ENCODE measurements at regions not wholly inside any gene's neighbourhood (a gene's known extent, or its start where the extent isn't known, plus 50 kb on each side); places are given as distances from the start of the nearest gene placed in this dataset.

GRCh38 chr4:120005527-120005926 lies 61.1 kb downstream of the MAD2L1 start:
- Histone ChIP-seq H3K9me3 (no peaks in the 10 kb centered on the region), H3K4me1 (no peaks in the 10 kb centered on the region), H3K27me3 (no peaks in the 10 kb centered on the region), H3K4me3 (no peak overlapping the region), H3K36me3 (no peaks in the 10 kb centered on the region), H3K27ac (no peak overlapping the region)
- DNase-seq (ENCODE audit: low spot score in 2 of 2) = no peak
- TF ChIP-seq EP300 (IDR thresholded peaks at IDR 0.05) (no peak), CTCF (IDR thresholded peaks at IDR 0.05) (no peak), POLR2AphosphoS5 (IDR thresholded peaks at IDR 0.05) (no peak), POLR2A (IDR thresholded peaks at IDR 0.05) (no peak)

GRCh38 chr4:120005076-120005475 lies 61.6 kb downstream of the MAD2L1 start:
- no peak for DNase-seq (ENCODE audit: low spot score in 2 of 2)
- no peaks in the 10 kb centered on the region for H3K4me1 ChIP-seq
- H3K27me3 ChIP-seq = no peaks in the 10 kb centered on the region
- no peak overlapping the region for H3K27ac ChIP-seq
- WGBS = 57% methylated on average over 2 of the region's 2 CpGs
- H3K4me3 ChIP-seq = no peak overlapping the region
- H3K9me3 ChIP-seq = no peaks in the 10 kb centered on the region
- TF ChIP-seq POLR2A (IDR thresholded peaks at IDR 0.05) (no peak), CTCF (IDR thresholded peaks at IDR 0.05) (no peak), POLR2AphosphoS5 (IDR thresholded peaks at IDR 0.05) (no peak), EP300 (IDR thresholded peaks at IDR 0.05) (no peak)
- no peaks in the 10 kb centered on the region for H3K36me3 ChIP-seq

GRCh38 chr4:120004054-120004453 lies 62.6 kb downstream of the MAD2L1 start:
- no peak overlapping the region for H3K27ac ChIP-seq
- DNase-seq (ENCODE audit: low spot score in 2 of 2) = no peak
- TF ChIP-seq POLR2A (IDR thresholded peaks at IDR 0.05) (no peak), CTCF (IDR thresholded peaks at IDR 0.05) (no peak), POLR2AphosphoS5 (IDR thresholded peaks at IDR 0.05) (no peak), EP300 (IDR thresholded peaks at IDR 0.05) (no peak)
- H3K9me3 ChIP-seq = no peaks in the 10 kb centered on the region
- no peaks in the 10 kb centered on the region for H3K36me3 ChIP-seq
- WGBS = 81% methylated on average over 4 of the region's 4 CpGs
- no peaks in the 10 kb centered on the region for H3K27me3 ChIP-seq
- no peaks in the 10 kb centered on the region for H3K4me1 ChIP-seq
- H3K4me3 ChIP-seq = no peak overlapping the region

GRCh38 chr4:120003193-120003592 lies 63.5 kb downstream of the MAD2L1 start:
- WGBS = 87% methylated on average over 3 of the region's 3 CpGs
- H3K9me3 ChIP-seq = no peaks in the 10 kb centered on the region
- no peaks in the 10 kb centered on the region for H3K36me3 ChIP-seq
- H3K27ac ChIP-seq = no peak overlapping the region
- TF ChIP-seq EP300 (IDR thresholded peaks at IDR 0.05) (no peak), POLR2A (IDR thresholded peaks at IDR 0.05) (no peak), POLR2AphosphoS5 (IDR thresholded peaks at IDR 0.05) (no peak), CTCF (IDR thresholded peaks at IDR 0.05) (no peak)
- H3K4me3 ChIP-seq = no peak overlapping the region
- H3K4me1 ChIP-seq = no peaks in the 10 kb centered on the region
- no peaks in the 10 kb centered on the region for H3K27me3 ChIP-seq
- no peak for DNase-seq (ENCODE audit: low spot score in 2 of 2)

GRCh38 chr4:120001850-120002249 lies 64.8 kb downstream of the MAD2L1 start:
- no peak overlapping the region for H3K27ac ChIP-seq
- no peaks in the 10 kb centered on the region for H3K4me1 ChIP-seq
- WGBS = 98% methylated on average over 1 of the region's 1 CpG
- TF ChIP-seq EP300 (IDR thresholded peaks at IDR 0.05) = no peak
- no peak for TF ChIP-seq CTCF (IDR thresholded peaks at IDR 0.05)
- no peak for TF ChIP-seq POLR2A (IDR thresholded peaks at IDR 0.05)
- TF ChIP-seq POLR2AphosphoS5 (IDR thresholded peaks at IDR 0.05) = no peak
- H3K36me3 ChIP-seq = no peaks in the 10 kb centered on the region
- H3K9me3 ChIP-seq = no peaks in the 10 kb centered on the region
- H3K4me3 ChIP-seq = no peak overlapping the region
- DNase-seq (ENCODE audit: low spot score in 2 of 2) = no peak
- no peaks in the 10 kb centered on the region for H3K27me3 ChIP-seq

Data from suprapubic skin (tissue), 4 donors.